HEK293T (cell line): ENCODE measurements at regions not wholly inside any gene's neighbourhood (a gene's known extent, or its start where the extent isn't known, plus 50 kb on each side); places are given as distances from the start of the nearest gene placed in this dataset.
"Not testable (repeated sequence)": the region's sequence is repeated elsewhere in the genome, so short reads cannot be mapped to it uniquely, and the experiment has no call there.

Experiments used
- ARNT ChIP-seq: fragments of 450-650 bp; IDR thresholded peaks from 2 replicates; pipeline ENCODE4 v1.6.1; 2017; ENCODE audit warnings: mild to moderate bottlenecking
- BHLHE40 ChIP-seq: fragments of 450-650 bp; IDR thresholded peaks from 2 replicates; pipeline ENCODE4 v1.6.1; 2016; ENCODE audit warnings: mild to moderate bottlenecking, moderate library complexity, borderline replicate concordance
- ELF4 ChIP-seq: fragments of 450-650 bp; IDR thresholded peaks from 2 replicates; pipeline ENCODE4 v1.6.1; 2017; ENCODE audit warnings: antibody characterized with exemption
- FOXA1 ChIP-seq: fragments of 450-650 bp; IDR thresholded peaks from 2 replicates; pipeline ENCODE4 v1.6.1; 2016; ENCODE audit warnings: mild to moderate bottlenecking
- FOXM1 ChIP-seq: fragments of 450-650 bp; IDR thresholded peaks from 2 replicates; pipeline ENCODE4 v1.6.1; 2017; ENCODE audit warnings: mild to moderate bottlenecking, borderline replicate concordance
- HDGF ChIP-seq: fragments of 450-650 bp; IDR thresholded peaks from 2 replicates; pipeline ENCODE4 v1.6.1; 2017; ENCODE audit warnings: antibody characterized with exemption, borderline replicate concordance
- L3MBTL2 ChIP-seq: fragments of 450-650 bp; conservative IDR thresholded peaks from 2 replicates; pipeline ENCODE4 v1.6.1; 2016; ENCODE audit warnings: mild to moderate bottlenecking
- NFRKB ChIP-seq: fragments of 450-650 bp; IDR thresholded peaks from 2 replicates; pipeline ENCODE4 v1.6.1; 2016; ENCODE audit warnings: mild to moderate bottlenecking, moderate library complexity
- SP1 ChIP-seq: fragments of 450-650 bp; IDR thresholded peaks from 2 replicates; pipeline ENCODE4 v1.6.1; 2017
- TARDBP ChIP-seq: fragments of 450-650 bp; IDR thresholded peaks from 2 replicates; pipeline ENCODE4 v1.6.1; 2016
- ZNF384 ChIP-seq: fragments of 450-650 bp; IDR thresholded peaks from 2 replicates; pipeline ENCODE4 v1.6.1; 2016

GRCh38 chr2:132220589-132220988 lies 58.8 kb upstream of the ANKRD30BL start:
- TF ChIP-seq BHLHE40, FOXA1, SP1, NFRKB, L3MBTL2, HDGF, ELF4, TARDBP, ARNT, FOXM1, ZNF384: not testable (repeated sequence)
